PC-9 (cell line): ENCODE measurements at regions not wholly inside any gene's neighbourhood (a gene's known extent, or its start where the extent isn't known, plus 50 kb on each side); places are given as distances from the start of the nearest gene placed in this dataset.
"Not testable (repeated sequence)": the region's sequence is repeated elsewhere in the genome, so short reads cannot be mapped to it uniquely, and the experiment has no call there.

ENCODE experiments used
- BruUV-seq: library from RNA; stranded (reverse); fragments of 400-500 nt; replicated peaks from 2 replicates; lab custom pipeline; 2021; lab: Mats Ljungman, UMichigan
- CTCF ChIA-PET: fragments of 300-600 bp; sonication (Branson Sonifier 250); formaldehyde crosslinking; loops from one replicate; lab custom pipeline; 2022; ENCODE audit warnings: antibody characterized with exemption; lab: Charles Lee
- POLR2A ChIA-PET: fragments of 300-600 bp; sonication (Branson Sonifier 250); formaldehyde crosslinking; loops from one replicate; lab custom pipeline; 2022; ENCODE audit warnings: antibody characterized with exemption; ENCODE audit not compliant: unreplicated experiment; lab: Charles Lee
- DNase-seq, 2 experiments: peaks; one replicate each; pipeline versions ENCODE4 v3.0.0 to v3.0.0-alpha.2; 2015 to 2022; ENCODE audit warnings: mixed read lengths in 1 of 2
- H2AFZ ChIP-seq: fragments of 200-600 bp; sonication (generic); 2 replicates; pipeline ENCODE4 v1.8.1; 2017; ENCODE audit warnings: antibody characterized with exemption
- H3F3A ChIP-seq: fragments of 200-600 bp; sonication (generic); 2 replicates; pipeline ENCODE4 v1.8.1; 2017; ENCODE audit warnings: antibody characterized with exemption, mild to moderate bottlenecking, low read depth; ENCODE audit not compliant: insufficient read depth
- H3K27ac ChIP-seq: fragments of 200-600 bp; sonication (generic); 2 replicates; pipeline ENCODE4 v1.6.1; 2016; ENCODE audit warnings: mixed run types
- H3K27me3 ChIP-seq: fragments of 200-600 bp; sonication (generic); 2 replicates; pipeline ENCODE4 v1.6.1; 2016; ENCODE audit warnings: low read depth, mixed run types; ENCODE audit not compliant: insufficient read depth
- H3K36me3 ChIP-seq: fragments of 200-600 bp; sonication (generic); 2 replicates; pipeline ENCODE4 v1.6.1; 2016; ENCODE audit warnings: low read depth, mixed run types
- H3K4me1 ChIP-seq: fragments of 200-600 bp; sonication (generic); replicated peaks from 2 replicates; pipeline ENCODE4 v1.6.1; 2016; ENCODE audit warnings: mixed run types; ENCODE audit not compliant: insufficient read depth
- H3K4me2 ChIP-seq: fragments of 200-600 bp; sonication (generic); 2 replicates; pipeline ENCODE4 v1.6.1; 2017; ENCODE audit warnings: mixed run types
- H3K4me3 ChIP-seq: fragments of 200-600 bp; sonication (generic); 2 replicates; pipeline ENCODE4 v1.6.1; 2016; ENCODE audit warnings: mixed run types
- H3K79me2 ChIP-seq: fragments of 200-600 bp; sonication (generic); 2 replicates; pipeline ENCODE4 v1.6.1; 2017; ENCODE audit warnings: low read depth, mixed run types
- H3K9me2 ChIP-seq: fragments of 200-600 bp; sonication (generic); 2 replicates; pipeline ENCODE4 v1.8.1; 2017; ENCODE audit warnings: mild to moderate bottlenecking; ENCODE audit not compliant: insufficient read depth
- H3K9me3 ChIP-seq: fragments of 200-600 bp; sonication (generic); 2 replicates; pipeline ENCODE4 v1.8.1; 2016; ENCODE audit warnings: low read depth; ENCODE audit not compliant: insufficient read depth
- H4K20me1 ChIP-seq: fragments of 200-600 bp; sonication (generic); 2 replicates; pipeline ENCODE4 v1.8.1; 2017; ENCODE audit not compliant: insufficient read depth
- CTCF ChIP-seq: fragments of 200-600 bp; sonication (generic); conservative IDR thresholded peaks from 2 replicates; pipeline ENCODE4 v1.6.1; 2017; ENCODE audit warnings: mixed run types, antibody characterized with exemption, mild to moderate bottlenecking, moderate library complexity
- EZH2 ChIP-seq: fragments of 200-600 bp; sonication (generic); IDR thresholded peaks from 2 replicates; pipeline ENCODE4 v1.8.0; 2017; ENCODE audit warnings: antibody characterized with exemption, low read depth
- intact Hi-C: fragments of 100-400 bp; cut with micrococcal nuclease; formaldehyde crosslinking; loops from one replicate; pipeline ENCODE4 v1.10.0; 2022; ENCODE audit not compliant: unreplicated experiment

- POLR2A ChIA-PET = no interaction called here
- H2AFZ ChIP-seq = no peak overlapping the region
These were observed 356.0 kb upstream of the DPP6 start for GRCh38 chr7:153696242-153696641.

GRCh38 chr7:153698046-153698445, 354.2 kb upstream of the DPP6 start:
- Histone ChIP-seq H3K4me3 (no peak overlapping the region), H3F3A (no peaks in the 10 kb centered on the region), H4K20me1 (peaks cover under 1% of the 10 kb centered on the region; the same call in 1 of the 2 replicates), H3K9me2 (no peaks in the 10 kb centered on the region), H3K27me3 (peaks cover 18% of the 10 kb centered on the region), H3K4me2 (no peak overlapping the region), H3K27ac (no peak overlapping the region), H3K36me3 (no peaks in the 10 kb centered on the region), H3K4me1 (no peaks in the 10 kb centered on the region), H2AFZ (no peak overlapping the region), H3K79me2 (no peaks in the 10 kb centered on the region), H3K9me3 (no peaks in the 10 kb centered on the region)
- ChIA-PET CTCF (no interaction called here), POLR2A (no interaction called here)
- intact Hi-C loops = no loop called here
- no peak for DNase-seq
- no TSS peak for BruUV-seq
- TF ChIP-seq CTCF (no peak), EZH2 (no peak)

More at GRCh38 chr7:153696242-153696641, 356.0 kb upstream of the DPP6 start:
- Histone ChIP-seq H3K36me3 (no peaks in the 10 kb centered on the region), H3K9me2 (no peaks in the 10 kb centered on the region), H3K27me3 (peaks cover 18% of the 10 kb centered on the region), H3K4me1 (no peaks in the 10 kb centered on the region), H3K27ac (no peak overlapping the region), H3K4me3 (no peak overlapping the region), H3K4me2 (no peak overlapping the region), H3F3A (no peaks in the 10 kb centered on the region), H4K20me1 (no peaks in the 10 kb centered on the region), H3K79me2 (no peaks in the 10 kb centered on the region), H3K9me3 (no peaks in the 10 kb centered on the region)
- intact Hi-C loops = no loop called here
- TF ChIP-seq EZH2 (no peak), CTCF (no peak)
- BruUV-seq = no TSS peak
- CTCF ChIA-PET = no interaction called here
- DNase-seq = no peak

DNA sequence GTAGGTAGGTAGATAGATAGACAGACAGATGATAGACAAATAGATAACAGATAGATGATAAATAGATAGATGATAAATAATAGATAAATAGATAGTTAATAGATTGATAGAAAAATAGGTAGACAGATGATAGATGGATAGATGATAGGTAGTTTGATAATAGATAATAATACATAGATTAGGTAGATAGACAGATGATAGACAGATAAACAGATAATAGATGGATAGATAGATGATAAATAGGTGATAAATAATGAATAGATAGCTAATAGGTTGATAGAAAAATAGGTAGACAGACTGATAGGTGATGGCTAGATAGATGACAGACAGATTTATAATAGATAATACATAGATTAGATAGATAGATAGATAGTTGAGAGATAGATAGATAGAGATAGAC, 350.5 kb upstream of the DPP6 start:
- ChIA-PET POLR2A (no interaction called here), CTCF (no interaction called here)
- no peak overlapping the region for H3K4me3 ChIP-seq
- no peaks in the 10 kb centered on the region for H3K9me3 ChIP-seq
- H3F3A ChIP-seq = no peaks in the 10 kb centered on the region
- no peak for DNase-seq
- no peaks in the 10 kb centered on the region for H3K4me1 ChIP-seq
- no TSS peak for BruUV-seq
- no peak overlapping the region for H2AFZ ChIP-seq
- no peaks in the 10 kb centered on the region for H3K9me2 ChIP-seq
- H3K79me2 ChIP-seq = no peaks in the 10 kb centered on the region
- no peak for TF ChIP-seq CTCF
- TF ChIP-seq EZH2 = no peak
- H3K27ac ChIP-seq = no peak overlapping the region
- H3K27me3 ChIP-seq = peaks cover 7% of the 10 kb centered on the region; the same call in 1 of the 2 replicates
- intact Hi-C loops = no loop called here
- H4K20me1 ChIP-seq = peaks cover 4% of the 10 kb centered on the region; the same call in 1 of the 2 replicates
- H3K36me3 ChIP-seq = no peaks in the 10 kb centered on the region
- no peak overlapping the region for H3K4me2 ChIP-seq

DNA sequence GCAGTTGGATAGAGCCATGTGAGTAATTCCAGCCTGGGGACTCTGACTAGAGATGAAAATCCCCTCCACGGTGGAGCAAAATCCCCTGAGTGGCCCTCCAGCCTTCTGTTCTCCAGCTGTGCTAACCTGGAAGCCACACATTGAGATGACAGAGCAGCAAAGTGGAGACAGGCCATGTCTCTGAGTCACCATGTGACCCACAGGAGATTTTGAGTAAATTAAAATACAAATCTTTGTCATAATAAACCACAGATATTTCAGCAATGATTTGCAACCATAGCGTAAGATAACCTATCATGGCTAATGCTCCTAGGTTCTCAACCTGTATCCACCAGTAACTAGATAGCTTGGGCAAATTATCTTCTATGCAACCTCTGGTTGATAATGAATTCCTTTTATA, 328.3 kb upstream of the DPP6 start:
- CTCF ChIA-PET, H3K4me3 ChIP-seq, H3K27me3 ChIP-seq, H3K9me3 ChIP-seq, H4K20me1 ChIP-seq, H3K9me2 ChIP-seq, intact Hi-C loops, H3K4me1 ChIP-seq, H3F3A ChIP-seq, POLR2A ChIA-PET, H3K79me2 ChIP-seq, H3K4me2 ChIP-seq, H3K27ac ChIP-seq, H2AFZ ChIP-seq, BruUV-seq, H3K36me3 ChIP-seq, DNase-seq: not testable (repeated sequence)

DNA sequence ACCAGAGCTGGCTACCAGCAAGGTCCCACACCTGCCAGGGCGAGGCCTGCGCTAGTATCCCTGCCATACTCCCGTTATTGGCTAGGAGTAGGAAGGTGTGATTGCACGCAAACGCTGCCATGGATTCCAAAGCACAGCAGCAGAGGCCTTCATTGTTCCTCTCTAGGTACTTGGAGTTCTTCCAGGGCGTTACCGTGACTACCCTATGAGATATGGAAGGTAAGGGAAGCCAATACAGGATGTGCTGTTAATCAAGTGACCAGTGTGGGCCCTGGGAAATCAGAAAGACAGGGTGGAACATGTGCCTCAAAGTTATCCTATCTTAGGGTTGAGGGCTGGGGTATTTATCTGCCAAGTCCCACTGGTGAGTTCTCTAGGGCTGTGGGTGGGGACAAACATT, 320.7 kb upstream of the DPP6 start:
- intact Hi-C loops, POLR2A ChIA-PET, DNase-seq, H2AFZ ChIP-seq, H3K4me3 ChIP-seq, BruUV-seq, H3K79me2 ChIP-seq, H3K27ac ChIP-seq, H3K36me3 ChIP-seq, H3K4me1 ChIP-seq, H3K4me2 ChIP-seq, H3K27me3 ChIP-seq, H3K9me2 ChIP-seq, H3K9me3 ChIP-seq, CTCF ChIA-PET, H3F3A ChIP-seq, H4K20me1 ChIP-seq: not testable (repeated sequence)
